ENCODE measurements at regions not wholly inside any gene's neighbourhood (a gene's known extent, or its start where the extent isn't known, plus 50 kb on each side); places are given as distances from the start of the nearest gene placed in this dataset.

- DNase-seq: no peak
Observed at GRCh38 chr16:13554005-13554404, 365.9 kb upstream of the ERCC4 start.

- no peak for DNase-seq
Observed at GRCh38 chr16:13554643-13555042, 365.3 kb upstream of the ERCC4 start.

GRCh38 chr16:13557418-13557817, 362.5 kb upstream of the ERCC4 start:
- no peak for DNase-seq

- DNase-seq: no peak
Observed at GRCh38 chr16:13558752-13559151, 361.2 kb upstream of the ERCC4 start.

- no peak for DNase-seq
Observed at GRCh38 chr16:13559624-13560023, 360.3 kb upstream of the ERCC4 start.

- DNase-seq: no peak
Observed at GRCh38 chr16:13560151-13560550, 359.8 kb upstream of the ERCC4 start.

- DNase-seq: no peak
Observed at GRCh38 chr16:13561291-13562070, 358.5 kb upstream of the ERCC4 start.

- no peak for DNase-seq
Observed at GRCh38 chr16:13568803-13569202, 351.2 kb upstream of the ERCC4 start.

GRCh38 chr16:13569986-13570385, 350.0 kb upstream of the ERCC4 start:
- DNase-seq: no peak

- DNase-seq: no peak
Observed at GRCh38 chr16:13571036-13571435, 348.9 kb upstream of the ERCC4 start.

GRCh38 chr16:13573903-13574302, 346.1 kb upstream of the ERCC4 start:
- DNase-seq: no peak

GRCh38 chr16:13586051-13586450, 333.9 kb upstream of the ERCC4 start:
- DNase-seq: no peak

- no peak for DNase-seq
Observed at GRCh38 chr16:13587181-13587580, 332.8 kb upstream of the ERCC4 start.

GRCh38 chr16:13594823-13595222, 325.1 kb upstream of the ERCC4 start:
- no peak for DNase-seq

- no peak for DNase-seq
Observed at GRCh38 chr16:13606804-13607203, 313.1 kb upstream of the ERCC4 start.

- no peak for DNase-seq
Observed at GRCh38 chr16:13607289-13607688, 312.7 kb upstream of the ERCC4 start.

GRCh38 chr16:13611596-13611995, 308.4 kb upstream of the ERCC4 start:
- no peak for DNase-seq

GRCh38 chr16:13612623-13613022, 307.3 kb upstream of the ERCC4 start:
- DNase-seq: no peak

GRCh38 chr16:13613165-13613564, 306.8 kb upstream of the ERCC4 start:
- no peak for DNase-seq

- no peak for DNase-seq
Observed at GRCh38 chr16:13621639-13622038, 298.3 kb upstream of the ERCC4 start.

- no peak for DNase-seq
Observed at GRCh38 chr16:13628156-13628555, 291.8 kb upstream of the ERCC4 start.

GRCh38 chr16:13629704-13630103, 290.2 kb upstream of the ERCC4 start:
- DNase-seq: no peak

- no peak for DNase-seq
Observed at GRCh38 chr16:13630374-13630773, 289.6 kb upstream of the ERCC4 start.

GRCh38 chr16:13631213-13631767, 288.7 kb upstream of the ERCC4 start:
- no peak for DNase-seq

- no peak for DNase-seq
Observed at GRCh38 chr16:13631916-13632315, 288.0 kb upstream of the ERCC4 start.
